Inferior parietal cortex (tissue), 1 donor: ENCODE measurements at regions not wholly inside any gene's neighbourhood (a gene's known extent, or its start where the extent isn't known, plus 50 kb on each side); places are given as distances from the start of the nearest gene placed in this dataset.
"Not testable (repeated sequence)": the region's sequence is repeated elsewhere in the genome, so short reads cannot be mapped to it uniquely, and the experiment has no call there.

Experiments
- DNase-seq: peaks from one replicate; pipeline ENCODE4 v3.0.0-alpha.2; 2016; ENCODE audit errors: extremely low spot score

- no peak for DNase-seq
These were observed 160.1 kb upstream of the DAP start for GRCh38 chr5:10921160-10921559.

GRCh38 chr5:10920400-10920799, 159.4 kb upstream of the DAP start:
- no peak for DNase-seq

DNA sequence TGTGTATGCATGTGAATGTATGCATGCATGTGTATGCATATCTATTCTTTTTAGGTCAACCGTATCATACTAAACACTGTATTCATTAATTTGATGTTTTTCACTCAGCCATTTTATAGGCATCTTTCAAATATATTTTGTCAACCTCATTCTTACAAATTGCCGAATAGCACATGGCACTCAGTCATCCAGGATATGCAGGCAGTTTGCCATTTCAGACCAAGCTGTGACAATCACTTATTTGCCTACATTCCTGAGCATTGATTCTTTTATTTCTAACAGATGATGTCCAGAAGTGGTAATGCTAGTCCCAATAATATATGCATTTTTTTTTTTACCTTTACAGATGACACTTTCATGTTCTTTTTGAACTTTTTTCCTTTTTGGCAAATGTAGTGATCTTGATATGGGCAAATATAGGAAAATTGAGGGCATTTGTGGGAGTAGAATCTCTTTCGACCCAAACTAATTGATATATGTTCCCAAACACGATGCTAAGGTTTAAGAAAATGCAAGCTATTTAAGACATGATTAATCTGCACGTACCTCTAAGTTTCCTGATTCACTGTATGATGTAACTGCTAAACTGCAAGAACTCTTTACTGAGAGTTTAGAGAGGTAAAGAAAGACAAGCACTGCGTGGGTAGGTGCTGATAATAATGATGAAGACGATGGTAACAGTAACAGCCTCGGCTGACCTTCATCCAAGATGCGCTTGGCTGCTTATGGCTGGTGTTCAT, 153.9 kb upstream of the DAP start:
- DNase-seq, result no peak

GRCh38 chr5:10913841-10914240, 152.8 kb upstream of the DAP start:
- DNase-seq, result peak; percentile 66

- DNase-seq, result no peak
These were observed 152.3 kb upstream of the DAP start for GRCh38 chr5:10913181-10913810.

- DNase-seq, result no peak
These were observed 151.4 kb upstream of the DAP start for GRCh38 chr5:10912435-10912834.

- no peak for DNase-seq
These were observed 149.2 kb upstream of the DAP start for GRCh38 chr5:10910261-10910660.

GRCh38 chr5:10904862-10905432, 143.9 kb upstream of the DAP start:
- DNase-seq, result no peak

DNA sequence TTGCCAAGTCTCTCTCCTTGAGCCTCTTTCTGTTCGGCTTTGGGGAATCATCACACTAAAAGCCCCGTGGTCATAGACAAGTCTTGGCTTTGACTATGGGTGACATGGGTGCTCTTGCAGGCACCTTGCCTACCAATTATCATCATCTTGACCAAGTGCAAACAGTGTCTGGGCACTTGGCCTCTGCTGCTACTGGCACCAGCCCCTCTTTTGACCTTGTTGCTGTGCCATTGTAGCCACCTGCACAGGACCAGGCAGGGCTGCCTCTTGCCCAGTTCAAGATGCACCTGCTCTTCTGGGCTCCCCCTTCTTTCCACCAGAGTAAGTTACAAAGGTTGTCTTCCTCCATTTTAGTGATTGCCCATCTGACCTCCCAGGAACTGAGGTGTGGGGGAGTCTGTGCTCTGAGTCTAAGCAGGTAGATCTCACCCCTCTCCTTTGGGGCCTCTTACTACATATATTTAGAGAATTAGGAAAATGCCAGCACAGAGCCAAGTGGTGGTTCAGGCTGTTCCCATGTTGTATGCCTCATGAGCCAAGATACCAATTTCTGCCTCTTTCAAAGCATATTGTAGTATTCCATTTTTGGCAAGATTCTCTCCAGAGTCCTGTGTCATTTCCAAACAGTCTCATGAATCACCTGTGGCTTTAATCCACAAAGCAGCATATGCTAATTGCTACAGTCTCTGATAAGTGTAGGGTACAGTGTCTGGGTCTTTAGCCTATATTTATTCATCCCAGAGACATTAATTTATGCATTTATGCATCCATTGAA, 142.9 kb upstream of the DAP start:
- no peak for DNase-seq

- DNase-seq, result no peak
These were observed 141.1 kb upstream of the DAP start for GRCh38 chr5:10902145-10902544.

DNA sequence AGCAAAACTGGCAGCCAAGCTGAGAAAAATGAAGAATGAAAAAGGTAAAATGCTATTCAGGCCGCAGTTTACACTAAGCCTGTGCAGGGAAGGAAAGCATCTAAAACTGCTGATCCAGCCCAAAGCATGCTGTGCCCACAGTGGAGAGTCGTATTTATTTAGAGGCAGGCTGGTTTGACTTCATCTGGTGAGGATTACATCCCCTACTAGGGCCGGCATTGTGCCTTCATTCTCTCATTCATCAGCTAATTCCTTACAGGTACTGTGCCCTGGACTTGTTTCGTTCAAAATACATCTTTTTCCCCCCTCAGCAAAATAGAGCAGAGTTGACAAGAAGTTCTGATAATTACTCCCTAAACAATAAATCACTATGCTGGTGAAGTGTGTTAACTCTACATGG, 137.5 kb upstream of the DAP start:
- DNase-seq, result no peak

GRCh38 chr5:10896016-10896415, 135.0 kb upstream of the DAP start:
- no peak for DNase-seq

GRCh38 chr5:10894445-10895054, 133.5 kb upstream of the DAP start:
- no peak for DNase-seq

- no peak for DNase-seq
These were observed 131.8 kb upstream of the DAP start for GRCh38 chr5:10892911-10893215.

DNA sequence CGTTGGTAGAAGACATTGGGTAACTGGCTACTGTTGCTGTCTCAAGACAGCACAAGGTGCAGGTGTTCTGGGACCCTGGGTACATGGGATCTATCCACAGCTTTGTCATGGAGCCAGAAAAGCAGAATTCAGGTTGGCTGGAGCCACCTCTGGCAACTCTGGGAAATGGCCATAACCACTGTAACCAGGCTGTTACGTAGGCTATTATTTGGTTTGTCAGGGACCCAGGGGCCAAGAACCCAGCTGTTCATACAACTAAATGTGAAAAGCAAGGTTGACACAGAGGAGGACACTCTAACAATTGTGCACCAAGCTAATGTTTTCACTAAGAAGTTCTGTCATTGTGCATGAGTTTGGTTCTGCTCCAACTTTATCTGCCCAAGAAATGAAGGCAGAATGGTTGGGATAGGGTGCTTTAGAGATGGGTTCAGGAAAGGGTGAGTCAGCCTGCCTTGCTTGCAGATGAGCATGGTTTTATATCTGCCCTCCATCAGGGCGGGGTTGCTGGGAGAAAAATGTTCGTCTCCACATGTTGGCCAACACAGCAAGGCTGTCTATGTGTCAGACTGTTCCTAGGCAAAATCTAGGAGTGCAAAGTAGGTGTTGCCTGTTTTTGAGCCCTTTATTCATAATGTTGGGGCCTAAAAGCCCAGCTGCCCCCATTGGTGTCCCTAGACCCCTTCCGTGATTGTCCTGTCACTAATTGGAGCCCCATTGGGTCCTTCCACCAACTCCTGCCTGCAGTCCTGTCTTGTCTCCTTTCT, 131.3 kb upstream of the DAP start:
- DNase-seq, result no peak

DNA sequence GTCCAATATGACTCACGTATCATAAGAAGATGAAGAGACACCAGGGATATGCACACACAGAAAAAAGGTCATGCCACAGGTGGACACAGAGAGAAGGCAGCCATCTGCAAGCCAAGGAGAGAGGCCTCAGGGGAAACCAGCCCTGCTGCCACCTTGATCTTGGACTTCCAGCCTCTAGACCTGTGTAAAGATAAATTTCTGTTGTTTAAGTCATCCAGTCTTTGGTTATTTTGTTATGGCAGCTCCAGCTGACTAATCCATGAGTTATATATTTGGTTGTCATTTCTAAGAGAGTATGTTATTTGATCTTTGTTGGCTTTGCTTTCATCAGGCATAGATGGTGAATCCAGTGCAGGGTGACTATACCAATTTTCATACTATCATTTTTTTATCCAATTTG, 130.2 kb upstream of the DAP start:
- no peak for DNase-seq

DNA sequence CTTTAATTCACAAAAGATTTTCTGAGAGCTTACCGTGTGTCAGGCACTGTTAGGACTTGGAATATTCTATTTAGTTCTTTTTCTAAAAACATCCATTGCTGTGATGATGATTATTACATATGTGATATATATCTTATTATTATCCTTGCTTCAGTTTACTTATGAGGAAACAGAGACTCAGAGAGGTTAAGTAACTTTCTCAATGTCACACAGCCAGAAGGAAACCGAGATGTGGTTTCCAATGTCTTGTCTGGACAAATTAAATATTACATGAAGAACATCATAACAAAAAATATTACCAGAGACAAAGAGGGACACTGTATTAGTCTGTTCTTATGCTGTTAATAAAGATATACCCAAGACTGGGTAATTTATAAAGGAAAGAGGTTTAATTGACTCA, 125.5 kb upstream of the DAP start:
- no peak for DNase-seq

DNA sequence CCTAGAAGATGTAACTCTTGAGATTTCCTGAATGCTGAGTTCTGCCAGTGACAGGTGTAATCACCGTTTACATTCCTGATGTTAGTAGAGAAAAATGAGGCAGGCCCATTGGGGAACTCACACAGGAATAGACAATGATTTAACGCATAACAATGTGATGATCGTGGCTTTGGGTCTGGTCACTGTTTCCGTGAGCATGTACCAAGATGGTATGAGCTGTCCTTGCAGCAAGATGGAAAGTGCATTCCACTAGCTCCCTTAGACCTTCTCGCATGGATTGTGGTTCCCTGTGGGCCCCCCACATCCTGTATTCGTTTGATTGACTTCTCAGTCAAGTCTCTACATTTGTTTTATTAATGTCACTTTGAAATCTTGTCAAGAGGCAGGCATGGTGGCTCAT, 124.0 kb upstream of the DAP start:
- no peak for DNase-seq

GRCh38 chr5:10883945-10884344, 122.9 kb upstream of the DAP start:
- DNase-seq, result not testable (repeated sequence)

DNA sequence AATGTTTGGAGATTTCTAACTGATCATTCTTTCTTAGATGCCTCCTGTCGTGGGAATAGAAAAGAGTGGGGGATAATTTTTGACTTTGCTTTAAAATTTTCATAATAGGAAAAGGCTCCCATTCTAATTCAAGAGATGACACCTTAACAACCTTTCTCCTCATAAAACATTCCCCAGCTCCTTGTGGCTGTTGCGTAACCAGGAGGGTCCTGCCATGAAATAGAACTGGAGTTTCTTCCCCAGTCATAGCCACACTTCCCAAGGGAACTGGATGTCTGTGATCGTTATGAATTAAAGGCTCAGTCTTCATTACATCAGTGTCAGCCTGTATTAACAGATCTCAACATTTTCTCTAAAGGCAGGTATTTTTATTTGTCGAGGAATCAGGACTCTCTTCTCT, 119.9 kb upstream of the DAP start:
- no peak for DNase-seq

- DNase-seq, result not testable (repeated sequence)
These were observed 116.0 kb upstream of the DAP start for GRCh38 chr5:10876996-10877395.
